MM.1S (cell line): ENCODE measurements at regions not wholly inside any gene's neighbourhood (a gene's known extent, or its start where the extent isn't known, plus 50 kb on each side); places are given as distances from the start of the nearest gene placed in this dataset.

Experiments used
- DNase-seq: peaks from one replicate; pipeline ENCODE4 v3.0.0-alpha.2; 2015
- H2AFZ ChIP-seq: fragments of 300-600 bp; sonication (generic); 2 replicates; pipeline ENCODE4 v1.6.0; 2016; ENCODE audit warnings: antibody characterized with exemption, low read length
- H3F3A ChIP-seq: fragments of 300-600 bp; sonication (generic); 2 replicates; pipeline ENCODE4 v1.6.1; 2016; ENCODE audit warnings: mild to moderate bottlenecking, antibody characterized with exemption, low read length, moderate library complexity, mixed read lengths; ENCODE audit not compliant: insufficient read depth
- H3K27ac ChIP-seq: fragments of 300-600 bp; sonication (generic); 2 replicates; pipeline ENCODE4 v1.5.1; 2016; ENCODE audit warnings: mild to moderate bottlenecking, low read length
- H3K27me3 ChIP-seq: fragments of 300-600 bp; sonication (generic); replicated peaks from 2 replicates; pipeline ENCODE4 v1.6.0; 2016; ENCODE audit warnings: low read length; ENCODE audit not compliant: insufficient read depth
- H3K36me3 ChIP-seq: fragments of 300-600 bp; sonication (generic); replicated peaks from 2 replicates; pipeline ENCODE4 v1.6.1; 2016; ENCODE audit warnings: mild to moderate bottlenecking, low read length, mixed read lengths; ENCODE audit not compliant: insufficient read depth
- H3K4me1 ChIP-seq: fragments of 300-600 bp; sonication (generic); 2 replicates; pipeline ENCODE4 v1.6.1; 2016; ENCODE audit warnings: low read length, mixed read lengths
- H3K4me2 ChIP-seq: fragments of 300-600 bp; sonication (generic); 2 replicates; pipeline ENCODE4 v1.6.0; 2016; ENCODE audit warnings: low read depth, low read length
- H3K4me3 ChIP-seq: fragments of 300-600 bp; sonication (generic); 2 replicates; pipeline ENCODE4 v1.5.1; 2016; ENCODE audit warnings: low read length, mixed read lengths
- H3K79me2 ChIP-seq: fragments of 300-600 bp; sonication (generic); 2 replicates; pipeline ENCODE4 v1.6.1; 2016; ENCODE audit warnings: mixed run types, low read length, mixed read lengths
- H3K9ac ChIP-seq: fragments of 300-600 bp; sonication (generic); 2 replicates; pipeline ENCODE4 v1.6.1; 2016; ENCODE audit warnings: low read length, mixed read lengths
- H3K9me2 ChIP-seq: fragments of 300-600 bp; sonication (generic); replicated peaks from 2 replicates; pipeline ENCODE4 v1.6.1; 2016; ENCODE audit warnings: mild to moderate bottlenecking, low read length, mixed read lengths; ENCODE audit not compliant: insufficient read depth
- H3K9me3 ChIP-seq: fragments of 300-600 bp; sonication (generic); replicated peaks from 2 replicates; pipeline ENCODE4 v1.6.1; 2016; ENCODE audit warnings: mild to moderate bottlenecking, low read length, mixed read lengths; ENCODE audit not compliant: insufficient read depth
- H4K20me1 ChIP-seq: fragments of 300-600 bp; sonication (generic); 2 replicates; pipeline ENCODE4 v1.6.1; 2016; ENCODE audit warnings: mild to moderate bottlenecking, low read length, moderate library complexity, mixed read lengths; ENCODE audit not compliant: insufficient read depth
- CTCF ChIP-seq: fragments of 300-600 bp; sonication (generic); IDR thresholded peaks from 2 replicates; pipeline ENCODE4 v1.5.1; 2016; ENCODE audit warnings: antibody characterized with exemption, low read length, mixed read lengths
- EZH2 ChIP-seq: fragments of 300-600 bp; sonication (generic); optimal IDR thresholded peaks from 2 replicates; pipeline ENCODE3; 2017; ENCODE audit warnings: low read depth, mild to moderate bottlenecking, antibody characterized with exemption, low read length, mixed read lengths
- EZH2phosphoT487 ChIP-seq: fragments of 300-600 bp; sonication (generic); IDR thresholded peaks from 2 replicates; pipeline ENCODE4 v1.6.1; 2018; ENCODE audit warnings: antibody characterized with exemption, low read length

- H3K4me2 ChIP-seq = peak overlapping the region; percentile 41; the same call in 1 of the 2 replicates
- H3K9ac ChIP-seq = no peak overlapping the region
- no peaks in the 10 kb centered on the region for H3K36me3 ChIP-seq
- peak; percentile 57 for DNase-seq
- H4K20me1 ChIP-seq = no peaks in the 10 kb centered on the region
- no peaks in the 10 kb centered on the region for H3K4me1 ChIP-seq
- no peaks in the 10 kb centered on the region for H3K9me2 ChIP-seq
- TF ChIP-seq CTCF = peak; percentile 97
- TF ChIP-seq EZH2 = no peak
- no peaks in the 10 kb centered on the region for H3F3A ChIP-seq
- 0 out of 2 replicates have a peak overlapping the region, but pooled peaks have one; percentile 21 for H2AFZ ChIP-seq
- H3K9me3 ChIP-seq = no peaks in the 10 kb centered on the region
- H3K79me2 ChIP-seq = no peaks in the 10 kb centered on the region
- H3K4me3 ChIP-seq = no peak overlapping the region
- no peaks in the 10 kb centered on the region for H3K27me3 ChIP-seq
- H3K27ac ChIP-seq = no peak overlapping the region
These were observed 547.9 kb upstream of the SLC35B3 start for GRCh38 chr6:8983202-8983688.

- H3K4me1 ChIP-seq = no peaks in the 10 kb centered on the region
- 0 out of 2 replicates have a peak overlapping the region, but pooled peaks have one; percentile 21 for H2AFZ ChIP-seq
- no peaks in the 10 kb centered on the region for H3F3A ChIP-seq
- no peak overlapping the region for H3K9ac ChIP-seq
- peak overlapping the region; percentile 41; the same call in 1 of the 2 replicates for H3K4me2 ChIP-seq
- no peaks in the 10 kb centered on the region for H3K79me2 ChIP-seq
- no peak overlapping the region for H3K4me3 ChIP-seq
- H4K20me1 ChIP-seq = no peaks in the 10 kb centered on the region
- no peaks in the 10 kb centered on the region for H3K9me2 ChIP-seq
- no peaks in the 10 kb centered on the region for H3K36me3 ChIP-seq
- H3K27me3 ChIP-seq = no peaks in the 10 kb centered on the region
- no peak for DNase-seq
- no peaks in the 10 kb centered on the region for H3K9me3 ChIP-seq
- H3K27ac ChIP-seq = no peak overlapping the region
- no peak for TF ChIP-seq CTCF
- TF ChIP-seq EZH2 = no peak
- no peak for TF ChIP-seq EZH2phosphoT487
These were observed 547.3 kb upstream of the SLC35B3 start for GRCh38 chr6:8982668-8983067.

- H4K20me1 ChIP-seq = no peaks in the 10 kb centered on the region
- no peak overlapping the region for H2AFZ ChIP-seq
- DNase-seq = no peak
- no peaks in the 10 kb centered on the region for H3K9me3 ChIP-seq
- H3K27me3 ChIP-seq = no peaks in the 10 kb centered on the region
- no peaks in the 10 kb centered on the region for H3K36me3 ChIP-seq
- H3K9me2 ChIP-seq = no peaks in the 10 kb centered on the region
- H3K27ac ChIP-seq = no peak overlapping the region
- TF ChIP-seq CTCF (no peak), EZH2 (no peak), EZH2phosphoT487 (no peak)
- H3F3A ChIP-seq = no peaks in the 10 kb centered on the region
- H3K4me3 ChIP-seq = no peak overlapping the region
- no peak overlapping the region for H3K9ac ChIP-seq
- H3K4me1 ChIP-seq = no peaks in the 10 kb centered on the region
- H3K4me2 ChIP-seq = no peak overlapping the region
- H3K79me2 ChIP-seq = no peaks in the 10 kb centered on the region
These were observed 538.0 kb upstream of the SLC35B3 start for GRCh38 chr6:8973395-8973794.
